BJ (cell line): ENCODE measurements at regions not wholly inside any gene's neighbourhood (a gene's known extent, or its start where the extent isn't known, plus 50 kb on each side); places are given as distances from the start of the nearest gene placed in this dataset.

ENCODE experiments used
- CTCF ChIA-PET: fragments of 350-600 bp; formaldehyde crosslinking; extraction: SDS; loops from one replicate; lab custom pipeline; 2021; ENCODE audit warnings: antibody characterized with exemption, inconsistent platforms; lab: Yijun Ruan, JAX
- POLR2A ChIA-PET: fragments of 300-600 bp; sonication (Branson Sonifier 250); formaldehyde crosslinking; extraction: SDS; loops from one replicate; lab custom pipeline; 2021; ENCODE audit warnings: antibody characterized with exemption; lab: Charles Lee
- DNase-seq: peaks from one replicate; pipeline ENCODE4 v3.0.0-alpha.2; 2011; ENCODE audit warnings: low read depth
- H3K27me3 ChIP-seq: 2 replicates; pipeline ENCODE4 v1.6.0; 2011; ENCODE audit warnings: low read length; ENCODE audit not compliant: control insufficient read depth, insufficient read depth
- H3K36me3 ChIP-seq: 2 replicates; pipeline ENCODE4 v1.5.1; 2011; ENCODE audit warnings: low read length; ENCODE audit not compliant: control insufficient read depth, insufficient read depth
- H3K4me3 ChIP-seq: 2 replicates; pipeline ENCODE4 v1.5.1; 2011; ENCODE audit warnings: low read depth, mild to moderate bottlenecking, control low read depth, low read length
- TF ChIP-seq, protein P1 (sequence below): IDR thresholded peaks from 2 replicates; pipeline ENCODE4 v1.5.1; 2011; ENCODE audit warnings: low read depth, mild to moderate bottlenecking, control low read depth, inconsistent platforms, low read length, moderate library complexity; ENCODE audit not compliant: insufficient read depth

DNA sequence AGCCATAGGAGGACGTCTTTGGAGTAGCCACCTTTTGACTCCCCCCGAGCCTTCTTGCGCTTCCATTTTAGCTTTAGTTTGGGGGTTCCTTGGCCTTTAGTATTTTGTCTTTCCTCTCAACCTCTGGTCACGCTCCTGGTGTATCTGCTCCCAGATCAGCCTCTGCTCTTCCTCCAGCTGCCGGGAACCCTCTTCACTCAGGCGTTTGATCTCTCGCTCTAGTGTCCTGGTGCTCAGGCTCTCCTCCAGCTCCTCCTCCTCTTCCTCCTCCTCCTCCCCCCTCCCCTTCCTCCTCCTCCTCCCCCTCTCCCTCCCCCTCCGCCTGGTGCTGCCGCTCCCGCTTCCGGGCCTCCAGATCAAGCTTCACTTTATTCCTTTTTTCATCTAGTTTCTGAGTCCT is 1082.3 kb upstream of the TMEFF2 start:
- TF ChIP-seq, protein P1, sequence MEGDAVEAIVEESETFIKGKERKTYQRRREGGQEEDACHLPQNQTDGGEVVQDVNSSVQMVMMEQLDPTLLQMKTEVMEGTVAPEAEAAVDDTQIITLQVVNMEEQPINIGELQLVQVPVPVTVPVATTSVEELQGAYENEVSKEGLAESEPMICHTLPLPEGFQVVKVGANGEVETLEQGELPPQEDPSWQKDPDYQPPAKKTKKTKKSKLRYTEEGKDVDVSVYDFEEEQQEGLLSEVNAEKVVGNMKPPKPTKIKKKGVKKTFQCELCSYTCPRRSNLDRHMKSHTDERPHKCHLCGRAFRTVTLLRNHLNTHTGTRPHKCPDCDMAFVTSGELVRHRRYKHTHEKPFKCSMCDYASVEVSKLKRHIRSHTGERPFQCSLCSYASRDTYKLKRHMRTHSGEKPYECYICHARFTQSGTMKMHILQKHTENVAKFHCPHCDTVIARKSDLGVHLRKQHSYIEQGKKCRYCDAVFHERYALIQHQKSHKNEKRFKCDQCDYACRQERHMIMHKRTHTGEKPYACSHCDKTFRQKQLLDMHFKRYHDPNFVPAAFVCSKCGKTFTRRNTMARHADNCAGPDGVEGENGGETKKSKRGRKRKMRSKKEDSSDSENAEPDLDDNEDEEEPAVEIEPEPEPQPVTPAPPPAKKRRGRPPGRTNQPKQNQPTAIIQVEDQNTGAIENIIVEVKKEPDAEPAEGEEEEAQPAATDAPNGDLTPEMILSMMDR = no peak
- CTCF ChIA-PET = interaction anchor here (0.7 kb wide), 1 partner anchor 1625 kb away, joined by 3 read pairs; no protein-coding TSS in a partner anchor
- POLR2A ChIA-PET = no interaction called here
- no peak for DNase-seq
- no peaks in the 10 kb centered on the region for H3K36me3 ChIP-seq
- no peaks in the 10 kb centered on the region for H3K27me3 ChIP-seq
- H3K4me3 ChIP-seq = no peak overlapping the region

DNA sequence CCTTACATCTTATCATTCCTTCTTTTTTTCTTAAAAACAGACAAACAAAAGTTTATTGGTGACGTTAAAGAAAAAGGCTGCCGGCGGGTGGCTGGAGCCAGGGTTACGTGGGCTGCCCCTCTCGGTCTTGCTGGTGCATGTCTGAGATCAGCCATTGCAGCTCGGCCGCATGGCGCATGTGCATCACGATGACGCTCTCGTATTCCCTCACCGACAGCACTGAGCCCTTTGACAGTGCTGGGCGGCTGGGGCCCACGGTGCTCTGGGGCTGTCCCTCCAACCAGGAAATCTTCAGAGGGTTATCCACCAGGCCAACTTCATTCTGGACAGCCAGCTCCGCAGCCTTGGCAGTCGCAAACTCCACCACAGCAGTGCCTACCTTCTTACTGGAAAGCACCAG is 1081.8 kb upstream of the TMEFF2 start:
- ChIA-PET CTCF (interaction anchor here (0.7 kb wide), 1 partner anchor 1626 kb away, joined by 3 read pairs; no protein-coding TSS in a partner anchor), POLR2A (no interaction called here)
- Histone ChIP-seq H3K4me3 (no peak overlapping the region), H3K36me3 (no peaks in the 10 kb centered on the region), H3K27me3 (no peaks in the 10 kb centered on the region)
- no peak for DNase-seq
- TF ChIP-seq, protein P1 = no peak

DNA sequence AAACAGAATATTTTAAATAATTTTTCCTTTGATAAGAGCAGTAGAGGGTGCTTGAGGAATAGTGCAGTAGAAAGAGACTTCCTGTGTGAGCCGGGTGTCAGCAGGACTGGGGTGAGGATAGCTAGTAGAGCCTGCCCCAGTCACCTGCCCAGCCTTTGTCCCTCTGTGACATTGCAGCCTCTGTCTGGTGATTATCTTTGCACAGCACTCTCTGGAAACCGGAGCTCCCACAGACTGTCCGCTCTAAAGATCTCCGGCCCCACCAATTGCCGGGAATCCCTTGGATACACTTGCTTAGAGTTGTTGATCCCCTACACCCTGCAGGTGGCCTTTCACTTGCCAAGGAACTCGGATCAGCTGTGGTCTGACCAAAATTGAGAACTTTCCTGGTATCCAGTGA is 1081.3 kb upstream of the TMEFF2 start:
- POLR2A ChIA-PET = no interaction called here
- no peak for DNase-seq

DNA sequence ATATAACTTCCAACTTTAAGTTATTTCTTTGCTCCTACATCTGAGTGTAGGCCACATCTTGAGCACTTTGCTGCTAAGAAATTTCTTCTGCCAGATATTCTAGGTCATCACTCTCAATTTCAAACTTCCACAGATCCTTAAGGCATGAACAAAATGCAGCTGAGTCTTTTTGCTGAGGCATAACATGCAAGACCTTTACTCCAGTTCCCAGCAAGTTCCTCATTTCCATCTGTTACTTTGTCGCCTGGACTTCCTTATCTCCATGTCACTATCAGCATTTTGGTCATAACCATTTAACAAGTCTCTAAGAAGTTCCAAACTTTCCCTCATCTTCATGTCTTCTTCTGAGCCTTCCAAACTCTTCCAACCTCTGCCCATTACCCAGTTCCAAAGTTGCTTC is 1077.3 kb upstream of the TMEFF2 start:
- no peak for DNase-seq
- H3K4me3 ChIP-seq = no peak overlapping the region
- H3K27me3 ChIP-seq = no peaks in the 10 kb centered on the region
- POLR2A ChIA-PET = no interaction called here
- H3K36me3 ChIP-seq = no peaks in the 10 kb centered on the region
- CTCF ChIA-PET = no interaction called here
- TF ChIP-seq, protein P1 = no peak

More for the DNA sequence above, 1081.3 kb upstream of the TMEFF2 start:
- TF ChIP-seq, protein P1 = no peak
- no peak overlapping the region for H3K4me3 ChIP-seq
- CTCF ChIA-PET = no interaction called here
- no peaks in the 10 kb centered on the region for H3K27me3 ChIP-seq
- H3K36me3 ChIP-seq = no peaks in the 10 kb centered on the region

DNA sequence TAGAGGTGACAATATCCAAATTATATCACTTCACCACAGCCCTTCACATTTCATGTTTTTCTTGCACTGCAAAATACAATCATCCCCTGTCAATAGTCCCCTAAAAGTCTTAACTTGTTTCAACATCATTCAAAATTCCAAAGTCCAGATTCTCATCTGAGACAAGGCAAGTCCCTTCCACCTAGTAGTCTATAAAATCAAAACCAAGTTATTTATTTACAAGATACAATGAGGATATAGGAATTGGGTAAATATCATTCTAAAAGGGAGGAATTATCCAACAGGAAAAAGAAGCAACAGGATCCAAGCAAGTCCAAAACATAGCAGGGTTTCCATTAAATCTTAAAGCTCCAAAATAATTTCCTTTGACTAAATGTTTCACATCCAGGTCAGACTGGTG is 1076.1 kb upstream of the TMEFF2 start:
- CTCF ChIA-PET = no interaction called here
- POLR2A ChIA-PET = no interaction called here
- no peak overlapping the region for H3K4me3 ChIP-seq
- no peaks in the 10 kb centered on the region for H3K27me3 ChIP-seq
- TF ChIP-seq, protein P1 = no peak
- no peaks in the 10 kb centered on the region for H3K36me3 ChIP-seq
- DNase-seq = no peak
